C4-2B (cell line): ENCODE measurements at regions not wholly inside any gene's neighbourhood (a gene's known extent, or its start where the extent isn't known, plus 50 kb on each side); places are given as distances from the start of the nearest gene placed in this dataset.

Experiments
- H3K27ac ChIP-seq: fragments of 450-650 bp; 2 replicates; pipeline ENCODE4 v1.5.1; 2017
- ZFX ChIP-seq: fragments of 450-650 bp; IDR thresholded peaks from 2 replicates; pipeline ENCODE4 v1.6.1; 2017
- TF ChIP-seq, protein P1 (sequence below): fragments of 450-650 bp; conservative IDR thresholded peaks from 2 replicates; pipeline ENCODE4 v1.5.1; 2017; ENCODE audit warnings: mild to moderate bottlenecking

DNA sequence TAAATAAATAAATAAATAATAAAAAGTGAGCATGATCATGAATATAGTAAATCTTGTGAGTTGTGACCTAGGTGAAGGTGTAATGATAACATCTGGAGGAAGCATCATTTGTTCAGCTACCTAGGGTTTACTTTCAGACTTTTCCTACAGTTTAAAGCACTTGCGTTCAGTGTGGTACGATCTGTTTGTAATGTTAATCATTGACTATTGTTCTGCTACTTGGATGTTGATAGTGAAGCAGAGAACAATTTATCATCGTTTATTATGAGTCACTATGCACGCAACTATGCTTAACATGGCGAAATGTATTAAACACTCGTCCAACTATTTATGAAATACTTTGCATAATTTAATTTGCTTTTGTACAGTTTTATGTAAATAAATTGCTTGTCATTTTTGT lies 426.2 kb downstream of the PCDH7 start:
- no peak overlapping the region for H3K27ac ChIP-seq
- no peak for TF ChIP-seq ZFX
- TF ChIP-seq, protein P1, sequence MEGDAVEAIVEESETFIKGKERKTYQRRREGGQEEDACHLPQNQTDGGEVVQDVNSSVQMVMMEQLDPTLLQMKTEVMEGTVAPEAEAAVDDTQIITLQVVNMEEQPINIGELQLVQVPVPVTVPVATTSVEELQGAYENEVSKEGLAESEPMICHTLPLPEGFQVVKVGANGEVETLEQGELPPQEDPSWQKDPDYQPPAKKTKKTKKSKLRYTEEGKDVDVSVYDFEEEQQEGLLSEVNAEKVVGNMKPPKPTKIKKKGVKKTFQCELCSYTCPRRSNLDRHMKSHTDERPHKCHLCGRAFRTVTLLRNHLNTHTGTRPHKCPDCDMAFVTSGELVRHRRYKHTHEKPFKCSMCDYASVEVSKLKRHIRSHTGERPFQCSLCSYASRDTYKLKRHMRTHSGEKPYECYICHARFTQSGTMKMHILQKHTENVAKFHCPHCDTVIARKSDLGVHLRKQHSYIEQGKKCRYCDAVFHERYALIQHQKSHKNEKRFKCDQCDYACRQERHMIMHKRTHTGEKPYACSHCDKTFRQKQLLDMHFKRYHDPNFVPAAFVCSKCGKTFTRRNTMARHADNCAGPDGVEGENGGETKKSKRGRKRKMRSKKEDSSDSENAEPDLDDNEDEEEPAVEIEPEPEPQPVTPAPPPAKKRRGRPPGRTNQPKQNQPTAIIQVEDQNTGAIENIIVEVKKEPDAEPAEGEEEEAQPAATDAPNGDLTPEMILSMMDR, result no peak

GRCh38 chr4:31148990-31149389 lies 428.8 kb downstream of the PCDH7 start:
- H3K27ac ChIP-seq, result no peak overlapping the region
- TF ChIP-seq, protein P1, result no peak
- no peak for TF ChIP-seq ZFX

GRCh38 chr4:31156221-31156620 lies 436.1 kb downstream of the PCDH7 start:
- TF ChIP-seq, protein P1, result no peak
- no peak for TF ChIP-seq ZFX
- no peak overlapping the region for H3K27ac ChIP-seq

DNA sequence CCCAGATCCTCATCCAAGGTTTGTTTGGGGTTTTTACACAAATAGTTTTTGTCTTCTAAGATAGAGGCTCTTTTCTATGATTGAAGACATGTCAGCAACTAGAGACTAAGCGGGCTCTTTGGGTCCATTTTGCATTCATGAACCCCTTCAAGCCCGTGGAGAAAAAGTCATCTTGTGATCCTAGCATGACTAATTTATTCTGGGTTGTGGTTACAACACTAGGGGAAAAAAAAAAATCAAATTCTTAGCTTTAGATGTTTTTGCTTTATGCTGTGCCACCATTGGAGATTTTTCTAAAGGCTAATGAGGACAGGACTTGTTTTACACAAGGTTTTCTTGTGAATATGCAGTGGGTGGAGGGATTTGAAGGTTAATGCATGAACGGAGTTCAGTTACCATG lies 440.0 kb downstream of the PCDH7 start:
- TF ChIP-seq ZFX, result no peak
- TF ChIP-seq, protein P1, result no peak
- no peak overlapping the region for H3K27ac ChIP-seq

DNA sequence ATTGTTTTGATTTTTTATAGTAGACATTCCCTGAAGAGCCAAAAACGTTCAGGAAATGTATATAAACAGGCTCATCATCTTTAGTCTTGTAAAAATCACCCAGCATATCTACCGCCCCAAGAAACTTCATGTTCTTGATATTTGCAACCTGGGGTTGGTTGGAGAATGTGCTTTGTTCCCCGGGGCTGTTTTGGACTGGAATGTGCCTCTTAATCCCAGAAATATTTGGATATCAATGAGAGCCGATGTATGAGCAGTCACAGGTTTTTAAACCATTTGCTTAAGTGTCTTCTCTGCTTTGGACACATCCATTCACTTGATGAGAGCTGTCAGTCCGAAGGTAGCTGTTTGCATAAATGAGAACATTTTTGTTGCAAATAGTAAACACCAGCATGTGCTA lies 449.7 kb downstream of the PCDH7 start:
- no peak overlapping the region for H3K27ac ChIP-seq
- TF ChIP-seq, protein P1, result no peak
- TF ChIP-seq ZFX, result no peak

GRCh38 chr4:31171362-31171761 lies 451.2 kb downstream of the PCDH7 start:
- no peak overlapping the region for H3K27ac ChIP-seq
- no peak for TF ChIP-seq ZFX
- TF ChIP-seq, protein P1, result no peak

- no peak overlapping the region for H3K27ac ChIP-seq
Measured at GRCh38 chr4:31175242-31175910, 455.2 kb downstream of the PCDH7 start.

More at GRCh38 chr4:31175242-31175910, 455.2 kb downstream of the PCDH7 start:
- TF ChIP-seq, protein P1, result no peak
- TF ChIP-seq ZFX, result no peak
